ENCODE measurements at regions not wholly inside any gene's neighbourhood (a gene's known extent, or its start where the extent isn't known, plus 50 kb on each side); places are given as distances from the start of the nearest gene placed in this dataset.

- Histone ChIP-seq H3K4me3 (ENCODE audit: control insufficient read depth in 2 of 3, extremely low read depth in 1 of 3, insufficient read depth in 2 of 3, low read depth in 1 of 3, low read length in 3 of 3) (no peak overlapping the region), H3K27me3 (ENCODE audit: control insufficient read depth, extremely low read depth, insufficient read depth, low read length) (no peaks in the 10 kb centered on the region), H3K36me3 (ENCODE audit: control insufficient read depth in 2 of 2, extremely low read depth in 1 of 2, insufficient read depth in 2 of 2, low read length in 2 of 2) (no peaks in the 10 kb centered on the region), H3K4me2 (ENCODE audit: control insufficient read depth, extremely low read depth, insufficient read depth, low read depth, low read length) (no peak overlapping the region), H3K9me3 (ENCODE audit: control insufficient read depth, low read depth, low read length) (no peaks in the 10 kb centered on the region), H2AFZ (ENCODE audit: control insufficient read depth, low read length) (no peak overlapping the region), H3K9ac (ENCODE audit: control insufficient read depth, extremely low read depth, insufficient read depth, low read length) (no peak overlapping the region), H3K9me1 (ENCODE audit: control insufficient read depth, extremely low read depth, insufficient read depth, low read length) (no peaks in the 10 kb centered on the region), H3K79me2 (ENCODE audit: control insufficient read depth, insufficient read depth, low read length) (no peaks in the 10 kb centered on the region), H3K4me1 (ENCODE audit: control insufficient read depth, extremely low read depth, insufficient read depth, low read length) (no peaks in the 10 kb centered on the region), H4K20me1 (ENCODE audit: control insufficient read depth, extremely low read depth, insufficient read depth, low read length) (no peaks in the 10 kb centered on the region), H3K27ac (ENCODE audit: control insufficient read depth, insufficient read depth, low read length) (no peak overlapping the region)
- dilution Hi-C loops (cut with MboI; ENCODE audit: extremely low pct_ligation_motif_present, low sequenced_read_pairs) = no loop called here
- FAIRE-seq = no peak
- TF ChIP-seq, protein P1, sequence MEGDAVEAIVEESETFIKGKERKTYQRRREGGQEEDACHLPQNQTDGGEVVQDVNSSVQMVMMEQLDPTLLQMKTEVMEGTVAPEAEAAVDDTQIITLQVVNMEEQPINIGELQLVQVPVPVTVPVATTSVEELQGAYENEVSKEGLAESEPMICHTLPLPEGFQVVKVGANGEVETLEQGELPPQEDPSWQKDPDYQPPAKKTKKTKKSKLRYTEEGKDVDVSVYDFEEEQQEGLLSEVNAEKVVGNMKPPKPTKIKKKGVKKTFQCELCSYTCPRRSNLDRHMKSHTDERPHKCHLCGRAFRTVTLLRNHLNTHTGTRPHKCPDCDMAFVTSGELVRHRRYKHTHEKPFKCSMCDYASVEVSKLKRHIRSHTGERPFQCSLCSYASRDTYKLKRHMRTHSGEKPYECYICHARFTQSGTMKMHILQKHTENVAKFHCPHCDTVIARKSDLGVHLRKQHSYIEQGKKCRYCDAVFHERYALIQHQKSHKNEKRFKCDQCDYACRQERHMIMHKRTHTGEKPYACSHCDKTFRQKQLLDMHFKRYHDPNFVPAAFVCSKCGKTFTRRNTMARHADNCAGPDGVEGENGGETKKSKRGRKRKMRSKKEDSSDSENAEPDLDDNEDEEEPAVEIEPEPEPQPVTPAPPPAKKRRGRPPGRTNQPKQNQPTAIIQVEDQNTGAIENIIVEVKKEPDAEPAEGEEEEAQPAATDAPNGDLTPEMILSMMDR (optimal IDR thresholded peaks at IDR 0.05 in 1 of 3, IDR thresholded peaks at IDR 0.05 in 1 of 3, conservative IDR thresholded peaks at IDR 0.05 in 1 of 3; ENCODE audit: extremely low read depth in 1 of 3, insufficient read depth in 2 of 3, low read length in 3 of 3) = no peak
- TF ChIP-seq EZH2 (IDR thresholded peaks at IDR 0.05; ENCODE audit: low read length) = no peak
- DNase-seq (ENCODE audit: low read depth, low spot score) = no peak
Measured at GRCh38 chr12:67474934-67475620, 173.5 kb upstream of the DYRK2 start.

DNA sequence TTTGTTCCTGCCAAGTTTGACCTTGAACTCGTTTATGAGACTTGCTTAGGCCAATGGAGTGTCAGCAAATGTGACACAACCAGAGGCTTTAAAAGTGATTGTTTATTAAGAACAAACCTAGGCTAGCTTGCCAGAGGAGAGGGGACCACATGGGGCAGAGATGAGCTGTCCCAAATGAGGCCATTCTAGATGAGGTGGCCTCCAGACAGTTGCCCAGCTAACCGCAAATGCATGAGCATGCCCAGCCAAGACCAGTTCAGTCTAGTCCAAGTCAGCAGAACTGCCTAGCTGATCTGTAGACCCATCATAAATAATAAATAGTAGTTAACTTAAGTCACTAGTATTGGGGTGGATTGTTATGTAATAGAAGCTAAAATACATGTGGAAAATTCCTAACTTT, 172.8 kb upstream of the DYRK2 start:
- DNase-seq (ENCODE audit: low read depth, low spot score) (no peak), FAIRE-seq (no peak)
- no peaks in the 10 kb centered on the region for H3K9me1 ChIP-seq (ENCODE audit: control insufficient read depth, extremely low read depth, insufficient read depth, low read length)
- no peak overlapping the region for H2AFZ ChIP-seq (ENCODE audit: control insufficient read depth, low read length)
- H3K4me3 ChIP-seq (ENCODE audit: control insufficient read depth in 2 of 3, extremely low read depth in 1 of 3, insufficient read depth in 2 of 3, low read depth in 1 of 3, low read length in 3 of 3) = no peak overlapping the region
- no peaks in the 10 kb centered on the region for H4K20me1 ChIP-seq (ENCODE audit: control insufficient read depth, extremely low read depth, insufficient read depth, low read length)
- no peak overlapping the region for H3K4me2 ChIP-seq (ENCODE audit: control insufficient read depth, extremely low read depth, insufficient read depth, low read depth, low read length)
- H3K4me1 ChIP-seq (ENCODE audit: control insufficient read depth, extremely low read depth, insufficient read depth, low read length) = no peaks in the 10 kb centered on the region
- dilution Hi-C loops (cut with MboI; ENCODE audit: extremely low pct_ligation_motif_present, low sequenced_read_pairs) = no loop called here
- H3K9me3 ChIP-seq (ENCODE audit: control insufficient read depth, low read depth, low read length) = no peaks in the 10 kb centered on the region
- H3K27me3 ChIP-seq (ENCODE audit: control insufficient read depth, extremely low read depth, insufficient read depth, low read length) = no peaks in the 10 kb centered on the region
- no peaks in the 10 kb centered on the region for H3K79me2 ChIP-seq (ENCODE audit: control insufficient read depth, insufficient read depth, low read length)
- no peaks in the 10 kb centered on the region for H3K36me3 ChIP-seq (ENCODE audit: control insufficient read depth in 2 of 2, extremely low read depth in 1 of 2, insufficient read depth in 2 of 2, low read length in 2 of 2)
- no peak overlapping the region for H3K27ac ChIP-seq (ENCODE audit: control insufficient read depth, insufficient read depth, low read length)
- TF ChIP-seq, protein P1 (optimal IDR thresholded peaks at IDR 0.05 in 1 of 3, IDR thresholded peaks at IDR 0.05 in 1 of 3, conservative IDR thresholded peaks at IDR 0.05 in 1 of 3; ENCODE audit: extremely low read depth in 1 of 3, insufficient read depth in 2 of 3, low read length in 3 of 3) = no peak
- no peak for TF ChIP-seq EZH2 (IDR thresholded peaks at IDR 0.05; ENCODE audit: low read length)
- no peak overlapping the region for H3K9ac ChIP-seq (ENCODE audit: control insufficient read depth, extremely low read depth, insufficient read depth, low read length)

Measured in keratinocyte (primary cell).